GM12873 (cell line): ENCODE measurements at regions not wholly inside any gene's neighbourhood (a gene's known extent, or its start where the extent isn't known, plus 50 kb on each side); places are given as distances from the start of the nearest gene placed in this dataset.

ENCODE experiments used
- CTCF ChIP-seq: IDR thresholded peaks from 2 replicates; pipeline ENCODE4 v1.5.1; 2012; ENCODE audit warnings: low read depth, mild to moderate bottlenecking, moderate library complexity, low read length, control low read depth; ENCODE audit not compliant: insufficient read depth; ENCODE audit errors: missing control alignments

DNA sequence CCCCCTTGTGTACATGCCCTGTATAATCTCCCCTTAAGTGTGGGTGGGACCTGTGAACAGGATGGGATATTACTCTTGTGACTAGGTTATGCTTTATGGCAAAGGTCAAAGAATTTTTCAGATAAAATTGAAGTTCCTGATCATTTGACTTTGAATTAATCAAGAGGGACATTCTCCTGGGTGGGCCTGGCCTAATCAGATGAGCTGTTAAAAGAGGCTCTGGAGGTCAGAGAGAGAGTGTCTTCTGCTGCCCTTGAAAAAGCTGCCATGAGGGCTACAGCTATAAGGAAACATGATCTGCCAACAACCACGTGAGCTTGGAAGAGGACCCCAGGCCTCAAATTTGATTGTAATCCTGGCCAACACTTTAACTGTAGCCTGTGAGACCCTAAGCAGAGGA is 125.6 kb upstream of the CSF3R start:
- TF ChIP-seq CTCF, result no peak

DNA sequence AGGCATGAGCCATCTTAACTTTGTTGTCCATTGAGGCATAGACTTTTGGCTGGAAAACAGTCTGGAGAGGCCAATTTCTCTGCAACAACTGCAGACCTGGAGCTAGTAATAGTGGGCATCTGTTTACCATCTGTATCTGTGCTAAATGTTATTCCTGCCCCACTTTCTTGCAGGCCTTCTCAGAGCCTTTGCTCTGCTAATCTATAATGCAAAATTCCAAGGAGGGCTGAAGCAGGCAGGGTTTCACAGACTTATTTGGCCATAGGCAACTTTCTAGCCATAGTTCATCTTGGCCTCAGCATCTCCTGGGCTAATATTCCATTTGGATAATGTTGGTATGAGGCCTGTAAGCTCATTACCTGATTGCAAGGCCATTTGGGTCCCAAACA is 124.5 kb upstream of the CSF3R start:
- no peak for TF ChIP-seq CTCF

- no peak for TF ChIP-seq CTCF
Observed at GRCh38 chr1:36606641-36607262, 124.0 kb upstream of the CSF3R start.

GRCh38 chr1:36605942-36606640 is 123.4 kb upstream of the CSF3R start:
- no peak for TF ChIP-seq CTCF

GRCh38 chr1:36603461-36603860 is 120.7 kb upstream of the CSF3R start:
- TF ChIP-seq CTCF, result no peak

GRCh38 chr1:36602184-36602583 is 119.5 kb upstream of the CSF3R start:
- TF ChIP-seq CTCF, result no peak

DNA sequence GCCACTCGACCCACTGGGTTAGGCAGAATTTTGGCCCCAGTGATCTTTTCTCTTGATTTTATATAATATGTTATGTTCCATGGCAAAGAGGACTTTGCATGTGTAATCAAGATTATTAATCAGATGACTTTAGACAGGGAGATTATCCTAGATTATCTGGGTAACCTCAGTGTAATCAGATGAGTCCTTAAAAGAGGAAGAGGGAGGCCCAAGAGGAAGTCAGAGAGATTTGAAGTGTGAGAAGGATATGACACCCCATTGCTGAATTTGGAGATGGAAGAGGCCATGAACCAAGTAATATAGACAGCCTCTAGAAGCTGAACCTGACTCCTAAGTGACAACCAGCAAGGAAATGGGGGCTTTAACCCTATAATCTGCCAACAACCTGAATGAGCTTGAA is 117.1 kb upstream of the CSF3R start:
- no peak for TF ChIP-seq CTCF
